NCI-H146 treated with DMSO at 0.1 percent for 48 hours (cell line): ENCODE measurements at regions not wholly inside any gene's neighbourhood (a gene's known extent, or its start where the extent isn't known, plus 50 kb on each side); places are given as distances from the start of the nearest gene placed in this dataset.

Source experiments
- DNase-seq: peaks from one replicate; lab custom pipeline; 2025; ENCODE audit not compliant: unreplicated experiment; lab: John Stamatoyannopoulos, UW

- DNase-seq = no peak
Observed at GRCh38 chr6:125489579-125490285, 188.0 kb upstream of the HDDC2 start.

- no peak for DNase-seq
Observed at GRCh38 chr6:125491860-125492618, 190.3 kb upstream of the HDDC2 start.

- no peak for DNase-seq
Observed at GRCh38 chr6:125498606-125499005, 196.8 kb upstream of the HDDC2 start.

GRCh38 chr6:125499535-125499934 is 197.8 kb upstream of the HDDC2 start:
- no peak for DNase-seq

GRCh38 chr6:125503181-125503580 is 201.4 kb upstream of the HDDC2 start:
- no peak for DNase-seq

GRCh38 chr6:125507987-125508655 is 206.4 kb upstream of the HDDC2 start:
- DNase-seq = peak; percentile 95

- DNase-seq = no peak
Observed at GRCh38 chr6:125508793-125509192, 207.0 kb upstream of the HDDC2 start.

GRCh38 chr6:125509477-125509876 is 207.7 kb upstream of the HDDC2 start:
- DNase-seq = no peak

GRCh38 chr6:125510405-125510804 is 208.6 kb upstream of the HDDC2 start:
- no peak for DNase-seq

- peak; percentile 73 for DNase-seq
Observed at GRCh38 chr6:125511809-125512396, 210.1 kb upstream of the HDDC2 start.

GRCh38 chr6:125512621-125513020 is 210.9 kb upstream of the HDDC2 start:
- no peak for DNase-seq

- no peak for DNase-seq
Observed at GRCh38 chr6:125513978-125514377, 212.2 kb upstream of the HDDC2 start.

- DNase-seq = no peak
Observed at GRCh38 chr6:125516644-125517043, 214.9 kb upstream of the HDDC2 start.

GRCh38 chr6:125519367-125519766 is 217.6 kb upstream of the HDDC2 start:
- no peak for DNase-seq

- DNase-seq = no peak
Observed at GRCh38 chr6:125524356-125524755, 222.6 kb upstream of the HDDC2 start.

GRCh38 chr6:125526007-125526720 is 223.3 kb upstream of the HEY2 start:
- DNase-seq = no peak

- no peak for DNase-seq
Observed at GRCh38 chr6:125528621-125529041, 220.8 kb upstream of the HEY2 start.

- DNase-seq = no peak
Observed at GRCh38 chr6:125529061-125529460, 220.4 kb upstream of the HEY2 start.

- DNase-seq = no peak
Observed at GRCh38 chr6:125533710-125534397, 215.6 kb upstream of the HEY2 start.
